ENCODE measurements at regions not wholly inside any gene's neighbourhood (a gene's known extent, or its start where the extent isn't known, plus 50 kb on each side); places are given as distances from the start of the nearest gene placed in this dataset.

- WGBS (ENCODE audit: insufficient coverage, low coverage, missing lambda C conversion rate): 63% methylated on average over 3 of the region's 3 CpGs
- POLR2A ChIA-PET: interaction anchor here (0.7 to 1.3 kb wide), 3 partner anchors 9 to 128 kb away, joined by 3 to 4 read pairs (median 4); no protein-coding TSS in a partner anchor
- TF ChIP-seq MEIS2 (IDR thresholded peaks at IDR 0.05; ENCODE audit: partially characterized antibody) (peak; percentile 9), DPF2 (IDR thresholded peaks at IDR 0.05) (no peak)
- TF ChIP-seq, protein P1, sequence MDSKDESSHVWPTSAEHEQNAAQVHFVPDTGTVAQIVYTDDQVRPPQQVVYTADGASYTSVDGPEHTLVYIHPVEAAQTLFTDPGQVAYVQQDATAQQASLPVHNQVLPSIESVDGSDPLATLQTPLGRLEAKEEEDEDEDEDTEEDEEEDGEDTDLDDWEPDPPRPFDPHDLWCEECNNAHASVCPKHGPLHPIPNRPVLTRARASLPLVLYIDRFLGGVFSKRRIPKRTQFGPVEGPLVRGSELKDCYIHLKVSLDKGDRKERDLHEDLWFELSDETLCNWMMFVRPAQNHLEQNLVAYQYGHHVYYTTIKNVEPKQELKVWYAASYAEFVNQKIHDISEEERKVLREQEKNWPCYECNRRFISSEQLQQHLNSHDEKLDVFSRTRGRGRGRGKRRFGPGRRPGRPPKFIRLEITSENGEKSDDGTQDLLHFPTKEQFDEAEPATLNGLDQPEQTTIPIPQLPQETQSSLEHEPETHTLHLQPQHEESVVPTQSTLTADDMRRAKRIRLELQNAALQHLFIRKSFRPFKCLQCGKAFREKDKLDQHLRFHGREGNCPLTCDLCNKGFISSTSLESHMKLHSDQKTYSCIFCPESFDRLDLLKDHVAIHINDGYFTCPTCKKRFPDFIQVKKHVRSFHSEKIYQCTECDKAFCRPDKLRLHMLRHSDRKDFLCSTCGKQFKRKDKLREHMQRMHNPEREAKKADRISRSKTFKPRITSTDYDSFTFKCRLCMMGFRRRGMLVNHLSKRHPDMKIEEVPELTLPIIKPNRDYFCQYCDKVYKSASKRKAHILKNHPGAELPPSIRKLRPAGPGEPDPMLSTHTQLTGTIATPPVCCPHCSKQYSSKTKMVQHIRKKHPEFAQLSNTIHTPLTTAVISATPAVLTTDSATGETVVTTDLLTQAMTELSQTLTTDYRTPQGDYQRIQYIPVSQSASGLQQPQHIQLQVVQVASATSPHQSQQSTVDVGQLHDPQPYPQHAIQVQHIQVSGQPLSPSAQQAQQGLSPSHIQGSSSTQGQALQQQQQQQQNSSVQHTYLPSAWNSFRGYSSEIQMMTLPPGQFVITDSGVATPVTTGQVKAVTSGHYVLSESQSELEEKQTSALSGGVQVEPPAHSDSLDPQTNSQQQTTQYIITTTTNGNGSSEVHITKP (IDR thresholded peaks at IDR 0.05; ENCODE audit: partially characterized antibody): peak; percentile 92
- no peak overlapping the region; a peak in 1 of 4 replicates for H3K9ac ChIP-seq (ENCODE audit: insufficient read depth in 1 of 2, low read depth in 2 of 2, low read length in 2 of 2)
- no peak overlapping the region for H3K4me3 ChIP-seq
- ATAC-seq (no peak), DNase-seq (ENCODE audit: extremely low read depth in 1 of 4, low spot score in 3 of 4) (no peak), FAIRE-seq (no peak)
- peaks cover 16 to 32% of the 10 kb centered on the region in 2 experiments for H3K4me1 ChIP-seq (replicated peaks in 1 of 2; ENCODE audit: control insufficient read depth in 2 of 2, insufficient read depth in 2 of 2, low read length in 2 of 2)
- no TSS peak for BruUV-seq (replicated peaks)
- no peaks in the 10 kb centered on the region for H3K79me2 ChIP-seq (ENCODE audit: control insufficient read depth, insufficient read depth, low read length)
- H4K20me1 ChIP-seq (replicated peaks; ENCODE audit: control insufficient read depth, insufficient read depth, low read length): no peaks in the 10 kb centered on the region
- H3K9me3 ChIP-seq (replicated peaks; ENCODE audit: control insufficient read depth, insufficient read depth, low read depth, low read length): no peaks in the 10 kb centered on the region
- H3K4me2 ChIP-seq (ENCODE audit: insufficient read depth, low read length): no peak overlapping the region
- intact Hi-C loops (cut with micrococcal nuclease): loop anchor here (5.0 kb wide), 1 partner anchor 298 kb away; no protein-coding TSS in a partner anchor
- no peaks in the 10 kb centered on the region for H3K36me3 ChIP-seq (ENCODE audit: control insufficient read depth, insufficient read depth, low read length)
- no peak overlapping the region for H3K27ac ChIP-seq (ENCODE audit: extremely low read depth, low read depth, low read length)
- CTCF ChIA-PET (ENCODE audit: low intra/inter-chr PET ratio): no interaction called here
- no peaks in the 10 kb centered on the region for H3K27me3 ChIP-seq (ENCODE audit: control insufficient read depth in 2 of 2, insufficient read depth in 2 of 2, low read length in 2 of 2)
- no peaks in the 10 kb centered on the region for H3K9me1 ChIP-seq (ENCODE audit: control insufficient read depth, insufficient read depth, low read length)
- H2AFZ ChIP-seq (ENCODE audit: low read depth, low read length): peak overlapping the region; percentile 29
- in situ Hi-C loops (cut with MboI): loop anchor here (10.0 kb wide), 3 partner anchors 200 to 800 kb away; no protein-coding TSS in a partner anchor
Measured at GRCh38 chr1:227434808-227435444, 116.6 kb upstream of the CDC42BPA start.
